ENCODE measurements at regions not wholly inside any gene's neighbourhood (a gene's known extent, or its start where the extent isn't known, plus 50 kb on each side); places are given as distances from the start of the nearest gene placed in this dataset.

DNA sequence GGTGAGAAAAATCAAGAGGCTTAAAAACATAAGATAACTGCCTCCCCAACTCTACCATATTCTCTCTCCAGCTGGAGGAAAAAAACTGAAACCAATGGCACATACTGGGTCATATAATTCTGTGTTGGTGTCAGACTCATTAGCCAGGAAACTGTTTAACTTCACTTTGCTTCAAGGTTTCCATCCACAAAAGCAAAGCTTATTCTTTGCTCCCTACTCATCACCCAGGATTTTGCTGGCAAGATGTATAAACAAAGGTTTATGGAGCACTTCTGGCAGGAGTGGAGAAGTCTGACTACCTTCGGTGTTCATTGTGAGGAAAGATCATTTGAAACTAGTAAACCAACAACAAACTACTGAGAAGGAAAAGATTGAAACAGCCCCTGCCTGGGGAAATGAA lies 197.5 kb upstream of the SERP2 start:
- Mint-ChIP-seq H3K27me3 (ENCODE audit: insufficient read depth, low read depth, poor library complexity) (peaks cover 4% of the 10 kb centered on the region), H3K36me3 (ENCODE audit: low read depth) (no peaks in the 10 kb centered on the region; the same call in 2 of the 3 replicates), H3K4me1 (peaks cover 3% of the 10 kb centered on the region; the same call in 1 of the 3 replicates), H3K4me3 (no peak overlapping the region), H3K27ac (no peak overlapping the region), H3K9me3 (no peaks in the 10 kb centered on the region)
- Histone ChIP-seq H3K27ac (ENCODE audit: low read depth) (no peak overlapping the region), H3K79me2 (replicated peaks; ENCODE audit: insufficient read depth) (no peaks in the 10 kb centered on the region), H3K4me3 (no peak overlapping the region), H3F3A (replicated peaks; ENCODE audit: low read depth) (no peaks in the 10 kb centered on the region), H3K36me3 (ENCODE audit: insufficient read depth) (no peaks in the 10 kb centered on the region), H2AFZ (no peak overlapping the region), H3K4me2 (no peak overlapping the region), H3K27me3 (ENCODE audit: insufficient read depth) (no peaks in the 10 kb centered on the region), H3K4me1 (ENCODE audit: insufficient read depth) (no peaks in the 10 kb centered on the region), H4K20me1 (replicated peaks; ENCODE audit: insufficient read depth) (no peaks in the 10 kb centered on the region), H3K9me2 (ENCODE audit: insufficient read depth) (no peaks in the 10 kb centered on the region)
- ATAC-seq (no peak), DNase-seq (ENCODE audit: low spot score) (no peak)
- TF ChIP-seq, protein P1, sequence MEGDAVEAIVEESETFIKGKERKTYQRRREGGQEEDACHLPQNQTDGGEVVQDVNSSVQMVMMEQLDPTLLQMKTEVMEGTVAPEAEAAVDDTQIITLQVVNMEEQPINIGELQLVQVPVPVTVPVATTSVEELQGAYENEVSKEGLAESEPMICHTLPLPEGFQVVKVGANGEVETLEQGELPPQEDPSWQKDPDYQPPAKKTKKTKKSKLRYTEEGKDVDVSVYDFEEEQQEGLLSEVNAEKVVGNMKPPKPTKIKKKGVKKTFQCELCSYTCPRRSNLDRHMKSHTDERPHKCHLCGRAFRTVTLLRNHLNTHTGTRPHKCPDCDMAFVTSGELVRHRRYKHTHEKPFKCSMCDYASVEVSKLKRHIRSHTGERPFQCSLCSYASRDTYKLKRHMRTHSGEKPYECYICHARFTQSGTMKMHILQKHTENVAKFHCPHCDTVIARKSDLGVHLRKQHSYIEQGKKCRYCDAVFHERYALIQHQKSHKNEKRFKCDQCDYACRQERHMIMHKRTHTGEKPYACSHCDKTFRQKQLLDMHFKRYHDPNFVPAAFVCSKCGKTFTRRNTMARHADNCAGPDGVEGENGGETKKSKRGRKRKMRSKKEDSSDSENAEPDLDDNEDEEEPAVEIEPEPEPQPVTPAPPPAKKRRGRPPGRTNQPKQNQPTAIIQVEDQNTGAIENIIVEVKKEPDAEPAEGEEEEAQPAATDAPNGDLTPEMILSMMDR (conservative IDR thresholded peaks at IDR 0.05; ENCODE audit: low read depth in 2 of 2): no peak
- TF ChIP-seq, protein P2, sequence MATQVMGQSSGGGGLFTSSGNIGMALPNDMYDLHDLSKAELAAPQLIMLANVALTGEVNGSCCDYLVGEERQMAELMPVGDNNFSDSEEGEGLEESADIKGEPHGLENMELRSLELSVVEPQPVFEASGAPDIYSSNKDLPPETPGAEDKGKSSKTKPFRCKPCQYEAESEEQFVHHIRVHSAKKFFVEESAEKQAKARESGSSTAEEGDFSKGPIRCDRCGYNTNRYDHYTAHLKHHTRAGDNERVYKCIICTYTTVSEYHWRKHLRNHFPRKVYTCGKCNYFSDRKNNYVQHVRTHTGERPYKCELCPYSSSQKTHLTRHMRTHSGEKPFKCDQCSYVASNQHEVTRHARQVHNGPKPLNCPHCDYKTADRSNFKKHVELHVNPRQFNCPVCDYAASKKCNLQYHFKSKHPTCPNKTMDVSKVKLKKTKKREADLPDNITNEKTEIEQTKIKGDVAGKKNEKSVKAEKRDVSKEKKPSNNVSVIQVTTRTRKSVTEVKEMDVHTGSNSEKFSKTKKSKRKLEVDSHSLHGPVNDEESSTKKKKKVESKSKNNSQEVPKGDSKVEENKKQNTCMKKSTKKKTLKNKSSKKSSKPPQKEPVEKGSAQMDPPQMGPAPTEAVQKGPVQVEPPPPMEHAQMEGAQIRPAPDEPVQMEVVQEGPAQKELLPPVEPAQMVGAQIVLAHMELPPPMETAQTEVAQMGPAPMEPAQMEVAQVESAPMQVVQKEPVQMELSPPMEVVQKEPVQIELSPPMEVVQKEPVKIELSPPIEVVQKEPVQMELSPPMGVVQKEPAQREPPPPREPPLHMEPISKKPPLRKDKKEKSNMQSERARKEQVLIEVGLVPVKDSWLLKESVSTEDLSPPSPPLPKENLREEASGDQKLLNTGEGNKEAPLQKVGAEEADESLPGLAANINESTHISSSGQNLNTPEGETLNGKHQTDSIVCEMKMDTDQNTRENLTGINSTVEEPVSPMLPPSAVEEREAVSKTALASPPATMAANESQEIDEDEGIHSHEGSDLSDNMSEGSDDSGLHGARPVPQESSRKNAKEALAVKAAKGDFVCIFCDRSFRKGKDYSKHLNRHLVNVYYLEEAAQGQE (IDR thresholded peaks at IDR 0.05; ENCODE audit: unreplicated experiment): no peak
- TF ChIP-seq JUNB (IDR thresholded peaks at IDR 0.05; ENCODE audit: unreplicated experiment): no peak
- no peak for TF ChIP-seq EZH2 (IDR thresholded peaks at IDR 0.05; ENCODE audit: low read depth, unreplicated experiment)
- TF ChIP-seq NANOG (IDR thresholded peaks at IDR 0.05; ENCODE audit: borderline replicate concordance): no peak
- TF ChIP-seq POLR2AphosphoS5 (IDR thresholded peaks at IDR 0.05; ENCODE audit: low read depth): no peak
- TF ChIP-seq, protein P3, sequence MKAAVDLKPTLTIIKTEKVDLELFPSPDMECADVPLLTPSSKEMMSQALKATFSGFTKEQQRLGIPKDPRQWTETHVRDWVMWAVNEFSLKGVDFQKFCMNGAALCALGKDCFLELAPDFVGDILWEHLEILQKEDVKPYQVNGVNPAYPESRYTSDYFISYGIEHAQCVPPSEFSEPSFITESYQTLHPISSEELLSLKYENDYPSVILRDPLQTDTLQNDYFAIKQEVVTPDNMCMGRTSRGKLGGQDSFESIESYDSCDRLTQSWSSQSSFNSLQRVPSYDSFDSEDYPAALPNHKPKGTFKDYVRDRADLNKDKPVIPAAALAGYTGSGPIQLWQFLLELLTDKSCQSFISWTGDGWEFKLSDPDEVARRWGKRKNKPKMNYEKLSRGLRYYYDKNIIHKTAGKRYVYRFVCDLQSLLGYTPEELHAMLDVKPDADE (IDR thresholded peaks at IDR 0.05): no peak

DNA sequence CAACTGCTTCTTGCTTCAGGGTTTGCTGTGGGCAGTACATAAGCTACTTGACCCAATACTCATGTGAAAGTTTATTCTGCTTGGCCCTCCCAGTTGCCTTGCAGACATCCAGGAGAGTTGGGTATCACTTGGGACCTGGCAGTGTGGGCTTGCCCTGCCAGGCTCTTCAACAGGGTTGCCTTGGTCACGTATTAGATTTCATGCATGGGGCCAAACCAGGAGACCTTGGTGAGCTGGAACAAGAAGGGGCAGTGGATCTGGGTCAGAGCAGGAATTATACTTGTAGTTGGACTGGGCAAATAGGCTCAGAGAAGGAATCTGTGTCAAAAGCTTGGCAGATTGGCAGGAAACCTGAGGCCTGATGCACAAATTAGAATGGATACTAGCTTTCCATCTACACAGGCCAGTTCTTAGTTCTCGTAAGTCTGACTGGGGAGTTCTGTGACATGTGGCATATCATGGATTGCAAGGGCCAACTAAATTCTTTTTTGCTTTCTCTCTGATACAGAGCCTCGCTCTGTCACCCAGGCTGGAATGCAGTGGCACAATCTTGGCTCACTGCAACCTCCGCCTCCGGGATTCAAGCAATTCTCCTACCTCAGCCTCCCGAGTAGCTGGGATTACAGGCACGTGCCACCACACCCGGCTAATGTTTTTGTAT lies 192.6 kb upstream of the SERP2 start:
- Histone ChIP-seq H3K79me2 (replicated peaks; ENCODE audit: insufficient read depth) (no peaks in the 10 kb centered on the region), H3F3A (replicated peaks; ENCODE audit: low read depth) (no peaks in the 10 kb centered on the region), H3K4me1 (ENCODE audit: insufficient read depth) (no peaks in the 10 kb centered on the region), H3K36me3 (ENCODE audit: insufficient read depth) (no peaks in the 10 kb centered on the region), H3K4me3 (no peak overlapping the region), H3K9me2 (ENCODE audit: insufficient read depth) (peaks cover 6% of the 10 kb centered on the region; the same call in 1 of the 2 replicates), H3K4me2 (no peak overlapping the region), H2AFZ (no peak overlapping the region), H3K27ac (ENCODE audit: low read depth) (no peak overlapping the region), H3K27me3 (ENCODE audit: insufficient read depth) (no peaks in the 10 kb centered on the region), H4K20me1 (replicated peaks; ENCODE audit: insufficient read depth) (no peaks in the 10 kb centered on the region)
- H3K27ac Mint-ChIP-seq: no peak overlapping the region
- H3K4me3 Mint-ChIP-seq: no peak overlapping the region
- 0 out of 3 replicates have a peak, but pooled peaks cover 3% of the 10 kb centered on the region for H3K9me3 Mint-ChIP-seq
- no peaks in the 10 kb centered on the region for H3K36me3 Mint-ChIP-seq (ENCODE audit: low read depth)
- H3K4me1 Mint-ChIP-seq: no peaks in the 10 kb centered on the region
- peaks cover 9% of the 10 kb centered on the region for H3K27me3 Mint-ChIP-seq (ENCODE audit: insufficient read depth, low read depth, poor library complexity)
- DNase-seq (ENCODE audit: low spot score) (no peak), ATAC-seq (no peak)
- TF ChIP-seq NANOG (IDR thresholded peaks at IDR 0.05; ENCODE audit: borderline replicate concordance) (no peak), STAT1 (IDR thresholded peaks at IDR 0.05; ENCODE audit: unreplicated experiment) (no peak), CREB1 (CRISPR knock-in tag; IDR thresholded peaks at IDR 0.05; ENCODE audit: low read depth) (no peak), EZH2phosphoT487 (IDR thresholded peaks at IDR 0.05; ENCODE audit: unreplicated experiment) (no peak)
- TF ChIP-seq, protein P2 (IDR thresholded peaks at IDR 0.05; ENCODE audit: unreplicated experiment): no peak
- TF ChIP-seq, protein P1 (conservative IDR thresholded peaks at IDR 0.05; ENCODE audit: low read depth in 2 of 2): no peak
